ENCODE measurements at regions not wholly inside any gene's neighbourhood (a gene's known extent, or its start where the extent isn't known, plus 50 kb on each side); places are given as distances from the start of the nearest gene placed in this dataset.
"Not testable (repeated sequence)": the region's sequence is repeated elsewhere in the genome, so short reads cannot be mapped to it uniquely, and the experiment has no call there.

- DNase-seq (ENCODE audit: low spot score) = no peak
Observed at GRCh38 chr1:221881805-221882581, 140.1 kb upstream of the DUSP10 start.

DNA sequence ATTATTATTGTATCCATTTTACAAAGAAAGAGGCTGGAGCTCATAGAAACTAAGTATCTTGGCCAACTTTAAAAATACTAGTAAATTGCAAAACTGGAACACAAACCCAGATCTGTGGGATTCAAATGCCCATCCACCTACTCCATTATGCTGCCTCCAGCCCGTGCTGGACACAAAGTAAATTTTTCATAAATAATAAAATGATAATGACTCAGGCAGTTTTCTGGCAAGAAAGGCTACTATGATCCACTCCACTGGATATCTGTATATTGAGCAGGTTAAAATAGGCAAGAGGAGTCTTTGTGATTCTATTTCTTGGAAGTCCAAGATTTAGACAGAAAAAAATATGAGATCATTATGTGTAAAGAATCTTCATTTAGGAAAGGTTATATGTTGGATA is 138.3 kb upstream of the DUSP10 start:
- DNase-seq (ENCODE audit: low spot score) = no peak

GRCh38 chr1:221878134-221878533 is 136.2 kb upstream of the DUSP10 start:
- no peak for DNase-seq (ENCODE audit: low spot score)

- DNase-seq (ENCODE audit: low spot score) = no peak
Observed at GRCh38 chr1:221877311-221877710, 135.4 kb upstream of the DUSP10 start.

GRCh38 chr1:221875004-221875330 is 133.1 kb upstream of the DUSP10 start:
- no peak for DNase-seq (ENCODE audit: low spot score)

GRCh38 chr1:221874285-221875003 is 132.6 kb upstream of the DUSP10 start:
- DNase-seq (ENCODE audit: low spot score) = no peak

GRCh38 chr1:221873673-221874072 is 131.8 kb upstream of the DUSP10 start:
- no peak for DNase-seq (ENCODE audit: low spot score)

GRCh38 chr1:221871056-221871455 is 129.2 kb upstream of the DUSP10 start:
- no peak for DNase-seq (ENCODE audit: low spot score)

DNA sequence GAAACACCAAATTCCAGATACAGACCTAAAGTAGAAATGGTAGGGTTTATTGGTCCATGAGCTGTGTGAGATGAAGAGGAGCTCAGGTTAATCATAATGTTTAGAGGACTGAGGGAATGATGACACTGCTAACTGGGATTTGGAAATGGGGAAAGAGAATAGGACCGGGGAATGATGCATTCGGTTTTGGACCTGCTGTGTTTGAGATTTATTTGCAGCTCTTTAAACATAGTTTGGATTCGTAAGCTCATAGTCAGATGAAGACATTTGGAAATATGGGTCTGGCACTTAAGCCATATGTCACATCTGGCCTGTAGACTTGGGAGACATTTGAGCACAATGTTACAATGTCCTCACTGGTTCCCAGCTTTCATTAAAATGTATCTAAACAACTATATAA is 127.9 kb upstream of the DUSP10 start:
- no peak for DNase-seq (ENCODE audit: low spot score)

- DNase-seq (ENCODE audit: low spot score) = no peak
Observed at GRCh38 chr1:221868593-221869303, 126.9 kb upstream of the DUSP10 start.

GRCh38 chr1:221867003-221867402 is 125.1 kb upstream of the DUSP10 start:
- DNase-seq (ENCODE audit: low spot score) = no peak

DNA sequence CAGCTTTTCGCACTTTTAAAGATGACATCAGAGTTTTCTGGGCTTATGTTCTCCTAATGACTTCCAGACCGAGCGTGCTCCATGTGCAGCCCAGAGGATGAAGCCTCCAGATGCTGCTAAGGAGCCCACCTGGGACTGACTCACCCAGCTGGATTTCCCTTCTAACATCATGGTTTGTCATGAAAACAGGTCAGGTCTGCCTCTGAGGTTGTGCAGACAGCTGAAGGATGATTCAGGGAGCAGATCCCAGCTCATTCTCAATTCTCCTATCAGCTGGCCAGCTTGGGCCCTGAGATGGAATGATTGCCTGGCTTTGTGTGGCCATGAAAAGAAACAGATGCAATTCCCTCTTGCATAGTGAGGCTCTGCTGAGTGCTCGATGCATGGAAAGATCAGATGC is 123.9 kb upstream of the DUSP10 start:
- no peak for DNase-seq (ENCODE audit: low spot score)

GRCh38 chr1:221863635-221864034 is 121.7 kb upstream of the DUSP10 start:
- no peak for DNase-seq (ENCODE audit: low spot score)

DNA sequence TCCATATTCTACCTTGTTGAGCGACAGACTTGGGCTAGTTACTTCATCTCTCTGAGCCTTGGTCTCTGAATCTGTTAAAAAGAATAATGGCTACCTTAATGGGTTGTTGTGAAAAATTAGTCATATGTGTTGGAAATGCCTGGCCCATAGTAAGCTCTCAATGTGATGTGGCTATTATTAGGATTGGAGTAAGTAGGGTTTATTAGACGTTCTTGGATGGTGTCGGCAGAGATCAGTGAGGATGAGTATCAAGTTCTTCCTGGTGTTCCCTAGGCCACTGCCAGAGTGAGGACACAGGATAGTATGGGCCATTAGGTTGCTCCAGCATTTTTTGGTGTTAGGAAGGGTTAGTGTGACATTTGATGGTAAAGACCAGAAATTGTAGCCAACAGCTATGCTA is 121.1 kb upstream of the DUSP10 start:
- DNase-seq (ENCODE audit: low spot score) = no peak

DNA sequence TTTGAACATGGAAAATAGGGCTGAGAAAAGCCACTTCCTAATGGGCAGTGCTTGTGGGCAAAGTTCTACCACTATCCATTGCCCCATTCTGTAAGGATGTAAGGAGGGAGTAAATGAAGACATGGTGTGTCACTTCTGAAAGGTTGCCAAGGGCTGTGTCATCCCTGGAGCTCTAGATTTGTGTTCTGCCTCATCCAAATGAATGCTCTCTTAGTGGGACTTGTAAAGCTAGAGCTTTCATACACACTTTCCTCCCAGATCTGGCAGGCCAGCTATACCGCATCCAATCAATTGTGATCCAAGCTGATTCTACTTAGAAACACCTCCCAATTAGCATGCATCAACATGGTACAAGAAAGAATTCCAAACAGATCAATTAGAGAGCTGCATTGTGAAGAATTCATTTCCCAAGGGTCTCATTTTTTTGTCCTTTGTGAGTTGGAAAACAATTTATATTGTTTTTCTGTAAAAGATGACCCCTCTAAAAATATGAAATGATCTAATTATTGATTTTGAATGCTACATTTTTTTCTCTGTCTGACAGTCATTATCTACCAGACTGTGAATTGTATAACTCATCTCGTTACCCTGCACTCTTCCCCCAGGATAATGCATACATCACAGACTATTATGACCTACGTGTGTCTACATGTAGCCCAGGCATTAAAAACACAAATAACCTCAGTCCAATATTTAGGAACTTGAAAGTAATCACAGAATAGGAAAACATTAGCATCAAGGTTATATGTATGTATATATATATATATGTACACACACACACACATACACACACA is 117.1 kb upstream of the DUSP10 start:
- no peak for DNase-seq (ENCODE audit: low spot score)

DNA sequence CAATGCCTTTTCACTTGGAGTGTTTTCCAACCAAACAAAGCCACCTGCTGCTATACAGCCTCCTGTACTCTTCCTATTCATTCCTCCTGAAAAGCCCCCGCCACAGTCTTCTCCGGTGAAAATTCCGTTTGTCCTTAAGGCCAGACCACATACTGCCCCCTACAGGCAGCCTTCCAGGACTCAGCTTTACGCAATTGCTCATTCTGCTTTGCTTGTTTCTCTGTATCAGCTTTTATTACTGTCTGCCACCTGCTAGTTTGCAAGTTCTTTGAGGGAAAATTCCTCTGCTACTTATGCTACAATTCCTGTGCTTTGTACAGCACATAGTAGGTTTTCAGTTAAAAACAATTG is 115.2 kb upstream of the DUSP10 start:
- not testable (repeated sequence) for DNase-seq (ENCODE audit: low spot score)

DNA sequence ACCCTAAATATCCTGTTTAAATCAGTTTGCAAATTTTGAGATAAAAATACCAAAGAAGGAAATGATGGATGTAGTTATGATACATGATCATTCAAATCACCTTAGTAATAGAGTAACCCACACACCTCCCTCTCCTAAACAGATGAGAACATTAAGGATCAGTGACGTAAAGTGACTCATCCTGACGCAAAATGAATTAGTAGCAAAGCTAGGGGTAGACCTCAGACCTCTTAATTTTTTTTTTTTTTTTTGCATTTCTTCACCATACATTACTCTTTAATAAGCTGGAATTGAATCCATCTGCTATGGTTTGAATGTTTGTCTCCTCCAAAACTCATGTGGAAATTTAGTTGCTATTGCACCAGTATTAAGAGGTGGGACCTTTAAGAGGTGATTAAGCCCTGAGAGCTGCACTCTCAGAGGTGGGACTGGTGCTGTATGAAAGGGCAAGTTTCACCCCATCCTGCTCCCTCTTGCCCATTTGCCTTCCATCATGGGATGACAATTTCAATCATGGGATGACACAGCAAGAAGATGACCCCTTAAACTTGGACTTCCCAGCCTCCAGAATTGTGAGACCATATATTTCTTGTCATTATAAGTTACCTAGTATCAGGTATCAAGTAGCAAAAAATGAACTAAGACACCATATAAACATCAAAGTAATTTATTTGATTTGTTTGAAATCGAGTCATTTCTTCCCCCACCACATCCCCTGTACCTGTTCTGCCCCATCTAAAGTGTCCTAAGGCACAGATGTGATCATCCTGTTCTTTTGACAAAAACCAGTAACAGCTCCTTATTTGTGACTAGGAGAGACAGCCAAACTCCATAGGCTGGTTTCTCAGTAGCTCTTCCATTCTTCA is 114.6 kb upstream of the DUSP10 start:
- DNase-seq (ENCODE audit: low spot score) = no peak

GRCh38 chr1:221855156-221855555 is 113.3 kb upstream of the DUSP10 start:
- no peak for DNase-seq (ENCODE audit: low spot score)

- DNase-seq (ENCODE audit: low spot score) = no peak
Observed at GRCh38 chr1:221851336-221851735, 109.4 kb upstream of the DUSP10 start.

DNA sequence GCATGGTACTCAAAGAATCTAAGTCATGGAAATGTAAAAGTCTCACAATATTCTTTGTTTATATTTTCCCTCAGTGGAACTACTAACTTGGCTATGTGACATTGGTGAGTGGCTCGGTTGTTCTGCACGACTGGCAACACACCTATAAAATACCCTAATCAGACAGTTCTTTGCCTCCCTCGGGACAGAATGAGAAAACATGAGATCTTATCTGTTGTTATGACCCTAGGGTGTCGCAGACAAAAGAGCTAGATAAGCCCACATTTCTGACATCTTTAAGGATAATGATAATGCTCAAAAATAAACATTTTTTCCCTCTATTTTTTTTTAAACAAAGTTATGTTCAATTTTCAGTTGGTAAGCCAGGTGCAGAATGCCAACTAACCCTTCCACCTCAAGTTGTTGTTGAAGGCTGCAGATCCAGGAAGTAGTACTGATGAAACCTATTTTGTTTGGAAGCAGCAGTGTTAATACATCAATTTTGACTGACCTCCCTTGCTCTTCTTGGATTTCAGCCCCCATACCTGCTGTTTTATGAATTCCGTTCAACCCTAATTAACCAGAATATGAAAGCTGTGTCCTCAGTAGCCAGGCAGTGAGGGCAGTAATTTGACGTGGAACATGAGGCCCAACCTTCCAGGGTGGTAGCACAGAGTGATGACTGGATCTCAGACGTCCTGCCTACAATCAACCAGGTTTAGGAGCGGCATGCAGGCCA is 108.7 kb upstream of the DUSP10 start:
- no peak for DNase-seq (ENCODE audit: low spot score)

DNA sequence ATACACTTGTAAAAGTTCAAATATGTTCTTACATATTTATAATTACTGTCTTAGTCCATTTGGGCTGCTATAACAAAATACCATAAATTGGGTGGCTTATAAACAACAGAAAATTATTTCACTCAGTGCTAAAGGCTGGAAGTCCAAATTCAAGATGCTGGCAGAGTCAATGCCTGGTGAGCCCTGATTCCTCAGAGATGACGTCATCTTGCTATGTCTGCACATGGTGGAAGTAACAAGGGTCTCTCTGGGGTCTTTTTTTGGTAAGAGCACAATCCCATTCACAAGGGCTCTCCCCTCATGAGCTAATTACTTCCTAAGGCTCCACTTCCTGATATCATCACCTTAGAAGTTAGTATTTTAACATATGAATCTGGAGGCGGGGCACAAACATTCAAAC is 108.0 kb upstream of the DUSP10 start:
- no peak for DNase-seq (ENCODE audit: low spot score)
